Epithelial cell of proximal tubule (primary cell): ENCODE measurements at regions not wholly inside any gene's neighbourhood (a gene's known extent, or its start where the extent isn't known, plus 50 kb on each side); places are given as distances from the start of the nearest gene placed in this dataset.

Experiments
- DNase-seq: peaks from one replicate; pipeline ENCODE4 v3.0.0-alpha.2; 2011; ENCODE audit warnings: low read depth
- H3K4me3 ChIP-seq: 2 replicates; pipeline ENCODE4 v1.5.1; 2011; ENCODE audit warnings: low read depth, mild to moderate bottlenecking, low read length
- CTCF ChIP-seq: conservative IDR thresholded peaks from 2 replicates; pipeline ENCODE4 v1.5.1; 2012; ENCODE audit warnings: low read depth, mild to moderate bottlenecking, low read length

DNA sequence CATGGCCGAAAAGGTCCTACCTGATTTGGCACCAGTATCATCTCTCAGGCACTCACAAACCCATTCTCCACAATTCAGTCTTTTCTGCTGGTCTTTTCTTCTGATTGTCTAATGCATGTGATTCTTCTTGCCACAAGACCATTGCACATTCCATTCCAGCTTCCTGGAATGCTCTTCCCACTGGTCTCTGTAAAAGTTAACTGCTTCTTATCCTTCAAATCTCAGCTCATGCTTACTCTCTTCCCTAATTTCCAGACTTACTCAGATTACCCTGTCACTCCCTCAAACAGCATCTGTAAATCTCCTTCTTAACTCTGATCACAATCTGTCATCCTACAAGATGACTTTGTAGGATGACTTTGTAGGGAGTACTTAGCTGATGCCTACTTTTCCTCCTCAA is 320.2 kb downstream of the MAP2K6 start:
- no peak for TF ChIP-seq CTCF
- no peak for DNase-seq
- no peak overlapping the region for H3K4me3 ChIP-seq

DNA sequence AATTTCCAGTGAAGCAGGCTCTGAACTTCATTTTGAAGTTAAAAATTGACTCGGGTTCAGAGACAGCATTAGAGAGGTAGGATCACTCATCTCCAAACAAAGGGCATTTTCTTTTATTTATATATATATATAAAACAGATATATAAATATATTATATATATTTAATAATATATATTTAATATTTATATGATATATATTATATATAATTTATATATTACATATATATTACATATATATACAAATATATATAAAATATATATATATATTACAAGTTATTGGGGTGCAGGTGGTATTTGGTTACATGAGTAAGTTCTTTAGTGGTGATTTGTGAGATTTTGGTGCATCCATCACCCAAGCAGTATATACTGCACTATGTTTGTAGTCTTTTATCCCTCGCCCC is 320.8 kb downstream of the MAP2K6 start:
- DNase-seq = no peak

GRCh38 chr17:69743091-69743490 is 328.6 kb downstream of the MAP2K6 start:
- no peak for DNase-seq
- no peak overlapping the region for H3K4me3 ChIP-seq
- TF ChIP-seq CTCF = no peak

More for the DNA sequence above, 320.8 kb downstream of the MAP2K6 start:
- no peak for TF ChIP-seq CTCF
- H3K4me3 ChIP-seq = no peak overlapping the region

DNA sequence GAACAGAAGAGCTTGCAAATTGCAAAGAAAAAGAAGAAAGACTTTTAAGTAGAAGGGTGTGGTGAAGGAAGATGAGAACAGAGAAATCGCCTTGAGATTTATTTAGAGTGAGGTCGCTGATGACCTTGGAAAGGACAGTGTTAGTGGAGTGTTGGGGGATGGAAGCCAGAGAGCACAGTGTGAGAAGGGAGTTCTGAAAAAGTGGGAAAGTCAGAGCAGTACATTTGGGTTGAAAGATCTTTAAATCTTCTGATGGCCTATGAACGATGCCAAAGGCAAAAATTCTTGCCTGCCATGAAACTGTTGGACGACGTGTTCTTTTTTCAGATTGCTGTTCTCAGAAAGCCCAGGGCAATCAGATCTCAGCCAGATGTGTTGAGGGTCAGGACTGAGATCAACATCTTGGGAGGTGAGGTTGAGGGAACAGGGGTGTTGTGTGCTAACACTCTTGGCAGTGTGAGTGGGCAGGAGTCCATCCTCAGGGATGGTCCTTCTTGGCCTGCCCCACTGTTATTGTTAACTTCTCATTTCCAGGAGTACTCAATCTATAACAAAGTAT is 330.1 kb downstream of the MAP2K6 start:
- no peak for DNase-seq
- TF ChIP-seq CTCF = no peak
- H3K4me3 ChIP-seq = no peak overlapping the region

- no peak for DNase-seq
- TF ChIP-seq CTCF = no peak
These were observed 325.1 kb upstream of the KCNJ16 start for GRCh38 chr17:69749911-69750310.

DNA sequence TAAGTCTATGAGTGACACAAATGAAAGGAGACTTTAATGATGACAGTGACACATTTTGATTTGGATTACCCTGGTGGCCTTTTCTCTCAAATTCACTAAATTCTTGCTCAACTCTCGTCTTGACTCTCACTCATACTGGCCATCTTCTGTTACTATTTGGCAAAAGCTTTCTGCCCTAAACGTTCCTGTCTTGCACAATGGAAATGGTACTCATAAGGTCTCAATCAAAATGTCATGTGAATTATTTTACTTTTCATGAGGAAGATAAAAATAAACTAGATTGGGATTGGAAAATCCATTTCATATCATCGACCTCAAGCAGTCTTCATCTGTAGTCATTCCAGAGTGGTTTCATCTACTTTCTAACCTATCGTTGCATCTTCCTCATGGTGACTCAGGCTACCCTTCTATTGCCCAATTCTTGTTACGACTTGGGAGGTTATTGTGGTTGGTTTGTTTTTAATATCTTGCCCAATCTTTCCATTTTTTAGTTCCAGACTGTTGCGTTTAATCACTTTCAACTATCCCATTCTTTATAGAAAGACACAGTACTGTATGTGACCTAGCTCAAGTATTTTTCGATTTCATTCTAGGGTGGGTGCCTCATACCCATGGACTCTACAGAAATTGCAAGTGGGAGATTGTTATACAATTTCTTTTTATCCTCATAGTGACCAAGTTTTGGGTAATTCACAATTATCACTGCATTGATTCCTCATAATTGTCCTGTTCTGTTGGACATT is 317.2 kb upstream of the KCNJ16 start:
- no peak overlapping the region for H3K4me3 ChIP-seq
- no peak for TF ChIP-seq CTCF
- no peak for DNase-seq

More at GRCh38 chr17:69749911-69750310, 325.1 kb upstream of the KCNJ16 start:
- no peak overlapping the region for H3K4me3 ChIP-seq

DNA sequence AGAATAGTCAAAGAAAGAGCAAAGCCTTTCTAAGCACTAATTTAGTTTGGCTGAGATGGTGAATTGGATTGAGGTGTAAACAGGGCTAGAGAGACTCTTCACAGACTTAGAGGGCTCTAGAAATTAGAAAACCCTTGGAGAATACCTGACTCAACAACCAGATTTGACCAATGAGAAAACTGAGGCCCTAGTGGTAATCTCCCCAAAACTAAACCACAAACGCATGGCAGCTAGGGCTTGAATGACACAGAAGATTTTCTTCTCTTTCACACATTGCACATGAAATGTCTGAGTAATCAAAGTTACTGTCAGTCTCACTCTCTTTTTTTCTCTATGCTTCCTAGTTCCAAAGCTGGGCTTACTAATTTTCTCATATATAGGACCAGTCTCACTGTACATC is 314.5 kb upstream of the KCNJ16 start:
- no peak for TF ChIP-seq CTCF
- DNase-seq = no peak

More for the DNA sequence above, 314.5 kb upstream of the KCNJ16 start:
- no peak overlapping the region for H3K4me3 ChIP-seq
